OCI-LY7 (cell line): ENCODE measurements at regions not wholly inside any gene's neighbourhood (a gene's known extent, or its start where the extent isn't known, plus 50 kb on each side); places are given as distances from the start of the nearest gene placed in this dataset.
"Not testable (repeated sequence)": the region's sequence is repeated elsewhere in the genome, so short reads cannot be mapped to it uniquely, and the experiment has no call there.

Experiments used
- BruUV-seq: library from RNA; stranded (reverse); fragments of 400-500 nt; replicated peaks from 2 replicates; lab custom pipeline; 2021; lab: Mats Ljungman, UMichigan
- CTCF ChIA-PET: fragments of 300-600 bp; sonication (Branson Sonifier 250); formaldehyde crosslinking; loops from one replicate; lab custom pipeline; 2022; ENCODE audit warnings: antibody characterized with exemption; ENCODE audit not compliant: unreplicated experiment; lab: Charles Lee
- POLR2A ChIA-PET: fragments of 300-600 bp; sonication (Branson Sonifier 250); formaldehyde crosslinking; loops from one replicate; lab custom pipeline; 2022; ENCODE audit warnings: antibody characterized with exemption; lab: Charles Lee
- DNase-seq: peaks from one replicate; pipeline ENCODE4 v3.0.0-alpha.2; 2015; ENCODE audit warnings: low spot score
- H2AFZ ChIP-seq: fragments of 200-600 bp; sonication (generic), shearing (Covaris generic); 2 replicates; pipeline ENCODE4 v1.6.1; 2014; ENCODE audit warnings: mild to moderate bottlenecking, antibody characterized with exemption, low read length, moderate library complexity
- H3K27ac ChIP-seq: fragments of 200-600 bp; sonication (generic); 2 replicates; pipeline ENCODE4 v1.5.1; 2014; ENCODE audit warnings: mixed run types, low read depth, mild to moderate bottlenecking, moderate library complexity, low read length, inconsistent platforms; ENCODE audit not compliant: poor library complexity, severe bottlenecking
- H3K36me3 ChIP-seq: fragments of 200-600 bp; sonication (generic); 2 replicates; pipeline ENCODE4 v1.6.1; 2014; ENCODE audit warnings: mild to moderate bottlenecking, antibody characterized with exemption, low read length, moderate library complexity, mixed read lengths; ENCODE audit not compliant: insufficient read depth
- H3K4me1 ChIP-seq: fragments of 200-600 bp; sonication (generic); 2 replicates; pipeline ENCODE4 v1.5.1; 2014; ENCODE audit warnings: mild to moderate bottlenecking, low read length; ENCODE audit not compliant: insufficient read depth, poor library complexity, severe bottlenecking
- H3K4me2 ChIP-seq: fragments of 200-600 bp; sonication (generic); 2 replicates; pipeline ENCODE4 v1.6.1; 2014; ENCODE audit warnings: mild to moderate bottlenecking, low read length
- H3K4me3 ChIP-seq: fragments of 200-600 bp; sonication (generic); 2 replicates; pipeline ENCODE4 v1.5.1; 2014; ENCODE audit warnings: mild to moderate bottlenecking, low read depth, low read length; ENCODE audit not compliant: poor library complexity, severe bottlenecking
- H3K79me2 ChIP-seq: fragments of 200-600 bp; sonication (generic); 2 replicates; pipeline ENCODE4 v1.6.1; 2016; ENCODE audit warnings: low read depth, mild to moderate bottlenecking, low read length, moderate library complexity, mixed read lengths; ENCODE audit not compliant: insufficient read depth
- H3K9me2 ChIP-seq: fragments of 200-600 bp; sonication (generic); 2 replicates; pipeline ENCODE4 v1.6.1; 2016; ENCODE audit warnings: mild to moderate bottlenecking, low read length, mixed read lengths; ENCODE audit not compliant: insufficient read depth
- H3K9me3 ChIP-seq: fragments of 200-600 bp; sonication (generic); 2 replicates; pipeline ENCODE4 v1.6.1; 2014; ENCODE audit warnings: mild to moderate bottlenecking, mixed run types, low read length, mixed read lengths
- H4K20me1 ChIP-seq: fragments of 200-600 bp; sonication (generic); 2 replicates; pipeline ENCODE4 v1.6.1; 2014; ENCODE audit warnings: mild to moderate bottlenecking, antibody characterized with exemption, low read length, moderate library complexity, mixed read lengths; ENCODE audit not compliant: insufficient read depth
- CTCF ChIP-seq: fragments of 200-600 bp; sonication (generic); conservative IDR thresholded peaks from 2 replicates; pipeline ENCODE4 v1.5.1; 2014; ENCODE audit warnings: mild to moderate bottlenecking, antibody characterized with exemption, low read length, moderate library complexity, mixed read lengths
- EZH2phosphoT487 ChIP-seq: fragments of 200-600 bp; sonication (generic); IDR thresholded peaks from 2 replicates; pipeline ENCODE4 v1.6.1; 2018; ENCODE audit warnings: low read depth, borderline replicate concordance, mild to moderate bottlenecking, mixed run types, antibody characterized with exemption, low read length, moderate library complexity, mixed read lengths
- intact Hi-C: fragments of 100-400 bp; cut with micrococcal nuclease; formaldehyde crosslinking; loops from one replicate; pipeline ENCODE4 v1.10.0; 2022; ENCODE audit not compliant: unreplicated experiment

GRCh38 chr13:63842102-63842501, 2426.5 kb upstream of the PCDH20 start:
- no peak overlapping the region for H2AFZ ChIP-seq
- no peak overlapping the region for H3K27ac ChIP-seq
- no peaks in the 10 kb centered on the region for H3K9me3 ChIP-seq
- POLR2A ChIA-PET = no interaction called here
- CTCF ChIA-PET = no interaction called here
- H3K4me2 ChIP-seq = no peak overlapping the region
- H3K4me3 ChIP-seq = no peak overlapping the region
- no peaks in the 10 kb centered on the region for H4K20me1 ChIP-seq
- H3K79me2 ChIP-seq = no peaks in the 10 kb centered on the region
- H3K36me3 ChIP-seq = no peaks in the 10 kb centered on the region
- DNase-seq = no peak
- intact Hi-C loops = no loop called here
- H3K4me1 ChIP-seq = no peaks in the 10 kb centered on the region
- no TSS peak for BruUV-seq
- H3K9me2 ChIP-seq = no peaks in the 10 kb centered on the region
- TF ChIP-seq EZH2phosphoT487 = no peak
- TF ChIP-seq CTCF = no peak

GRCh38 chr13:63840551-63841421, 2425.1 kb upstream of the PCDH20 start:
- Histone ChIP-seq H3K9me3 (no peaks in the 10 kb centered on the region), H3K9me2 (no peaks in the 10 kb centered on the region), H3K36me3 (no peaks in the 10 kb centered on the region), H4K20me1 (no peaks in the 10 kb centered on the region), H2AFZ (no peak overlapping the region), H3K4me2 (no peak overlapping the region), H3K79me2 (no peaks in the 10 kb centered on the region), H3K27ac (no peak overlapping the region), H3K4me1 (no peaks in the 10 kb centered on the region), H3K4me3 (no peak overlapping the region)
- BruUV-seq = no TSS peak
- POLR2A ChIA-PET = no interaction called here
- CTCF ChIA-PET = no interaction called here
- no peak for DNase-seq
- intact Hi-C loops = no loop called here
- no peak for TF ChIP-seq CTCF
- no peak for TF ChIP-seq EZH2phosphoT487

GRCh38 chr13:63838366-63839110, 2422.9 kb upstream of the PCDH20 start:
- ChIA-PET CTCF (no interaction called here), POLR2A (no interaction called here)
- Histone ChIP-seq H3K4me2 (no peak overlapping the region), H4K20me1 (no peaks in the 10 kb centered on the region), H3K79me2 (no peaks in the 10 kb centered on the region), H3K4me1 (no peaks in the 10 kb centered on the region), H3K4me3 (no peak overlapping the region), H3K9me3 (no peaks in the 10 kb centered on the region), H2AFZ (no peak overlapping the region), H3K27ac (no peak overlapping the region), H3K36me3 (no peaks in the 10 kb centered on the region), H3K9me2 (no peaks in the 10 kb centered on the region)
- DNase-seq = no peak
- no TSS peak for BruUV-seq
- TF ChIP-seq CTCF (no peak), EZH2phosphoT487 (no peak)
- intact Hi-C loops = no loop called here

GRCh38 chr13:63837701-63838100, 2422.1 kb upstream of the PCDH20 start:
- H4K20me1 ChIP-seq, H3K4me3 ChIP-seq, H3K4me1 ChIP-seq, intact Hi-C loops, H3K36me3 ChIP-seq, CTCF ChIA-PET, H3K79me2 ChIP-seq, H3K9me2 ChIP-seq, BruUV-seq, H2AFZ ChIP-seq, H3K27ac ChIP-seq, DNase-seq, H3K9me3 ChIP-seq, POLR2A ChIA-PET, H3K4me2 ChIP-seq: not testable (repeated sequence)
